ENCODE measurements at regions not wholly inside any gene's neighbourhood (a gene's known extent, or its start where the extent isn't known, plus 50 kb on each side); places are given as distances from the start of the nearest gene placed in this dataset.

- ChIA-PET POLR2A (no interaction called here), CTCF (no interaction called here), RAD21 (ENCODE audit: low non-redundant PET in 1 of 2, low total read pairs in 2 of 2, uncharacterized antibody in 2 of 2, unreplicated experiment in 2 of 2) (no interaction called here)
- ATAC-seq, result no peak
- no peak overlapping the region for H2AFZ ChIP-seq (ENCODE audit: low read depth, low read length, poor library complexity, severe bottlenecking)
- no peak for DNase-seq (ENCODE audit: low read depth, low spot score)
- H3K4me2 ChIP-seq (ENCODE audit: low read length), result no peak overlapping the region
- peaks cover 6 to 7% of the 10 kb centered on the region in 2 experiments; a peak in 2 of 4 replicates for H3K9me3 ChIP-seq (ENCODE audit: control insufficient read depth in 1 of 2, insufficient read depth in 1 of 2, low read depth in 1 of 2, low read length in 2 of 2)
- TF ChIP-seq EGR1 (IDR thresholded peaks at IDR 0.05; ENCODE audit: low read depth), result no peak
- TF ChIP-seq SP1 (IDR thresholded peaks at IDR 0.05; ENCODE audit: low read depth), result no peak
- no peak for TF ChIP-seq TCF7L2 (IDR thresholded peaks at IDR 0.05; ENCODE audit: borderline replicate concordance, extremely low read depth, insufficient read depth, insufficient read length)
- no peak for TF ChIP-seq JUND (IDR thresholded peaks at IDR 0.05)
- TF ChIP-seq SRF (IDR thresholded peaks at IDR 0.05; ENCODE audit: low read depth), result no peak
- no peak for TF ChIP-seq SIN3A (IDR thresholded peaks at IDR 0.05; ENCODE audit: low read depth)
- no peak for TF ChIP-seq YY1 (IDR thresholded peaks at IDR 0.05; ENCODE audit: extremely low read depth, insufficient replicate concordance, low read depth, low read length)
- no peak for TF ChIP-seq REST (IDR thresholded peaks at IDR 0.05; ENCODE audit: low read depth)
- no peak for TF ChIP-seq MAX (IDR thresholded peaks at IDR 0.05)
- no peak for TF ChIP-seq CTCF (IDR thresholded peaks at IDR 0.05 in 2 of 3, conservative IDR thresholded peaks at IDR 0.05 in 1 of 3; ENCODE audit: borderline replicate concordance in 1 of 3, insufficient read depth in 1 of 3, low read depth in 2 of 3, low read length in 2 of 3)
- H4K20me1 ChIP-seq (ENCODE audit: insufficient read depth), result no peaks in the 10 kb centered on the region
- no peaks in the 10 kb centered on the region for H3K4me1 ChIP-seq (ENCODE audit: control insufficient read depth in 1 of 2, insufficient read depth in 2 of 2, low read length in 2 of 2)
- no peaks in the 10 kb centered on the region for H3K9me2 ChIP-seq (ENCODE audit: insufficient read depth)
- intact Hi-C loops (cut with micrococcal nuclease), result no loop called here
- no TSS peak for BruUV-seq (replicated peaks)
- H3K79me2 ChIP-seq (ENCODE audit: insufficient read depth, low read length), result no peaks in the 10 kb centered on the region
- peaks cover 8% of the 10 kb centered on the region; the same call in 1 of the 2 replicates for H3K27me3 ChIP-seq (ENCODE audit: insufficient read depth, low read length)
- no peak overlapping the region for H3K27ac ChIP-seq (ENCODE audit: low read depth, low read length)
- H3K36me3 ChIP-seq (ENCODE audit: control insufficient read depth in 1 of 2, insufficient read depth in 2 of 2, low read length in 2 of 2), result no peaks in the 10 kb centered on the region
- no peak overlapping the region for H3K9ac ChIP-seq (ENCODE audit: low read length)
- H3K4me3 ChIP-seq (replicated peaks in 1 of 2; ENCODE audit: low read depth in 1 of 2, low read length in 2 of 2), result no peak overlapping the region
Measured at GRCh38 chr5:37962389-37962788, 122.5 kb upstream of the GDNF start.
